Erythroblast (primary cell): ENCODE measurements at regions not wholly inside any gene's neighbourhood (a gene's known extent, or its start where the extent isn't known, plus 50 kb on each side); places are given as distances from the start of the nearest gene placed in this dataset.

Experiments
- GATA1 ChIP-seq: IDR thresholded peaks from 2 replicates; pipeline ENCODE4 v1.6.1; 2011; ENCODE audit warnings: low read depth, mild to moderate bottlenecking, control low read depth, low read length, moderate library complexity
- POLR2A ChIP-seq: IDR thresholded peaks from 2 replicates; pipeline ENCODE4 v1.6.1; 2011; ENCODE audit warnings: mild to moderate bottlenecking, low read length

DNA sequence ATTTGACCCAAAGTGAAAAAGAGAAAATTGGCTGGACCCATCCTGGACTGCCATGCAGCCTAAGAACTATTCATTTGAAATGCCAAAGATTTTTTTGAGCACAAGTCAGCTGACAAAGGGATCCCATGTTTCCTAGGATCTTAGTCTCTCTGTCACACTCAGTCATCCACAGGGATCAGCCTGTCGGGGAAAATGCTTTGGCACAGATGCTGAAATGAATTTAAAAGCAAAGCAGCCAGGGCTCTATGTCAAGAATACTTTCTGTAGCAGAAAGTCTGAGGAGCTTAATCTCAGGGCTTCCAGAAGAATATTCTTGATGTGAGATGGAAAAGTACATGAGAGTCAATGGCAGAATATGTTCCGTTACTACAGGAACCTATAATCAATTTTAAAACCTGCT is 1900.8 kb downstream of the MRPL39 start:
- no peak for TF ChIP-seq POLR2A
- TF ChIP-seq GATA1: no peak
